OCI-LY3 (cell line): ENCODE measurements at regions not wholly inside any gene's neighbourhood (a gene's known extent, or its start where the extent isn't known, plus 50 kb on each side); places are given as distances from the start of the nearest gene placed in this dataset.

Source experiments
- EZH2phosphoT487 ChIP-seq: fragments of 200-600 bp; shearing (Covaris generic); IDR thresholded peaks from 2 replicates; pipeline ENCODE4 v1.6.1; 2018; ENCODE audit warnings: antibody characterized with exemption, mixed run types, low read depth
- TF ChIP-seq, protein P1 (sequence below): fragments of 200-600, 300-600 bp; sonication (generic); IDR thresholded peaks from 2 replicates; pipeline ENCODE4 v1.5.1; 2014; ENCODE audit warnings: antibody characterized with exemption, low read length, low read depth

- TF ChIP-seq, protein P1, sequence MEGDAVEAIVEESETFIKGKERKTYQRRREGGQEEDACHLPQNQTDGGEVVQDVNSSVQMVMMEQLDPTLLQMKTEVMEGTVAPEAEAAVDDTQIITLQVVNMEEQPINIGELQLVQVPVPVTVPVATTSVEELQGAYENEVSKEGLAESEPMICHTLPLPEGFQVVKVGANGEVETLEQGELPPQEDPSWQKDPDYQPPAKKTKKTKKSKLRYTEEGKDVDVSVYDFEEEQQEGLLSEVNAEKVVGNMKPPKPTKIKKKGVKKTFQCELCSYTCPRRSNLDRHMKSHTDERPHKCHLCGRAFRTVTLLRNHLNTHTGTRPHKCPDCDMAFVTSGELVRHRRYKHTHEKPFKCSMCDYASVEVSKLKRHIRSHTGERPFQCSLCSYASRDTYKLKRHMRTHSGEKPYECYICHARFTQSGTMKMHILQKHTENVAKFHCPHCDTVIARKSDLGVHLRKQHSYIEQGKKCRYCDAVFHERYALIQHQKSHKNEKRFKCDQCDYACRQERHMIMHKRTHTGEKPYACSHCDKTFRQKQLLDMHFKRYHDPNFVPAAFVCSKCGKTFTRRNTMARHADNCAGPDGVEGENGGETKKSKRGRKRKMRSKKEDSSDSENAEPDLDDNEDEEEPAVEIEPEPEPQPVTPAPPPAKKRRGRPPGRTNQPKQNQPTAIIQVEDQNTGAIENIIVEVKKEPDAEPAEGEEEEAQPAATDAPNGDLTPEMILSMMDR = no peak
- TF ChIP-seq EZH2phosphoT487 = no peak
Measured at GRCh38 chrX:25108481-25108880, 92.7 kb upstream of the ARX start.
